Endodermal cell (in vitro differentiated cells): ENCODE measurements at regions not wholly inside any gene's neighbourhood (a gene's known extent, or its start where the extent isn't known, plus 50 kb on each side); places are given as distances from the start of the nearest gene placed in this dataset.

Experiments
- DNase-seq: peaks from one replicate; pipeline ENCODE4 v3.0.0-alpha.2; 2017
- H3K27ac ChIP-seq: 2 replicates; pipeline ENCODE4 v1.5.1; 2013; ENCODE audit warnings: mild to moderate bottlenecking, low read depth, low read length, moderate library complexity
- H3K27me3 ChIP-seq: 2 replicates; pipeline ENCODE4 v1.6.1; 2013; ENCODE audit warnings: mild to moderate bottlenecking, low read length, moderate library complexity; ENCODE audit not compliant: insufficient read depth, control insufficient read depth, poor library complexity, severe bottlenecking
- H3K36me3 ChIP-seq: 2 replicates; pipeline ENCODE4 v1.7.0; 2013; ENCODE audit warnings: mild to moderate bottlenecking, low read length, moderate library complexity; ENCODE audit not compliant: control insufficient read depth, insufficient read depth
- H3K4me1 ChIP-seq: one replicate; pipeline ENCODE4 v1.7.0; 2013; ENCODE audit warnings: low read length; ENCODE audit not compliant: control insufficient read depth, insufficient read depth
- H3K4me3 ChIP-seq: 2 replicates; pipeline ENCODE4 v1.5.1; 2013; ENCODE audit warnings: mild to moderate bottlenecking, low read length, moderate library complexity
- H3K9ac ChIP-seq: 2 replicates; pipeline ENCODE4 v1.6.1; 2013; ENCODE audit warnings: mild to moderate bottlenecking, low read length, moderate library complexity; ENCODE audit not compliant: poor library complexity, severe bottlenecking; ENCODE audit errors: extremely low read depth
- H3K9me3 ChIP-seq: 2 replicates; pipeline ENCODE4 v1.6.1; 2013; ENCODE audit warnings: mild to moderate bottlenecking, low read length, moderate library complexity; ENCODE audit not compliant: control insufficient read depth
- H3K27ac Mint-ChIP-seq: 2 replicates; pipeline ENCODE4 v1.8.0; 2020; ENCODE audit warnings: mixed read lengths
- H3K27me3 Mint-ChIP-seq: 2 replicates; pipeline ENCODE4 v1.8.0; 2021; ENCODE audit warnings: mild to moderate bottlenecking, mixed read lengths; ENCODE audit not compliant: insufficient read depth
- H3K36me3 Mint-ChIP-seq: 2 replicates; pipeline ENCODE4 v1.8.0; 2020; ENCODE audit warnings: low read depth, mixed read lengths
- H3K4me1 Mint-ChIP-seq: 2 replicates; pipeline ENCODE4 v1.8.0; 2020; ENCODE audit warnings: mixed read lengths
- H3K4me3 Mint-ChIP-seq: 2 replicates; pipeline ENCODE4 v1.8.0; 2020; ENCODE audit warnings: mild to moderate bottlenecking, moderate library complexity, mixed read lengths
- H3K9me3 Mint-ChIP-seq: 2 replicates; pipeline ENCODE4 v1.8.0; 2020; ENCODE audit warnings: mild to moderate bottlenecking, mixed read lengths
- whole genome bisulfite sequencing, 2 experiments: methylation state at CpG; one replicate each; pipeline versions ENCODE4 v1.1.5 to v1.1.7; 2013; ENCODE audit warnings: missing lambda C conversion rate in 2 of 2, mixed read lengths in 1 of 2; ENCODE audit not compliant: insufficient coverage in 1 of 2, insufficient read length in 1 of 2; 5-methylcytosine and 5-hydroxymethylcytosine counted together
- TF ChIP-seq, protein P1 (sequence below): fragments of 200-600 bp; sonication (generic); conservative IDR thresholded peaks from 2 replicates; pipeline ENCODE4 v1.5.0; 2021; ENCODE audit warnings: antibody characterized with exemption, mild to moderate bottlenecking

DNA sequence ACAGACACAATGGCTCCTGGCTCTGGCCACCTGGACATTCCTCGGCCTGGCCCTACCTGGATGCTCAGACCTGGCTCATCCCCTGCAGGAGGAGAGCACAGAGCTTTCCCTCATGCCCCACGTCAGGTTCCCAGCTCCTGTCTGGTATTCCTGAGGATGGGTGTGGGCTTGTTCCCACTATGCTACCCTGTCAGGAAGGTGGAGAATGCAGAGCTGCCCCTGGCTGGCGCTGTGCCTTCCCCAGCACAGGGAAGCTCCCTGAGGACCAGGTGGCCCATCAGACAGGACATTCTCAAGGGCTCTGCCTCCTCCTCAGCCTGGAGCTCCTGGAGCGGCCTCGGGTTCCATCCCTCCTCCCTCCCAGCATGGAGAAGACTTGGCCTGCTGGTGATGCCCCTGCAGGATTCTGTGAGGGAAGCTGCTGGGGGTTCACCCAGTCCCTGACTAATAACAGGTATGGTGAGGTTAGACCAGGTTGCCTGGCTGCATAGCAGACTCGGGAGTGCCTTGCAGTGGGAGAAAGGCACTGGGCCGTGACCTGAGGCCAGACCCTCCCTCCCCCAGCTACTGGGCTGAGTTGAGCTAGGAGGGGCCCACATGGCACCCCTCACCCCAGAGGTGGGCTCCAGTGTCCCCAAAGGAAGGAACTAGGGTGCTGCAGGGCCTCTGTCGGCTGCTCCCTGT, 156.0 kb upstream of the MLN start:
- 95 to 100% methylated on average over 3 to 8 of the region's 8 CpGs for WGBS, 2 experiments
- Mint-ChIP-seq H3K27ac (no peak overlapping the region), H3K27me3 (peaks cover 10% of the 10 kb centered on the region), H3K36me3 (no peaks in the 10 kb centered on the region), H3K4me1 (peaks cover 10% of the 10 kb centered on the region), H3K9me3 (no peaks in the 10 kb centered on the region), H3K4me3 (no peak overlapping the region)
- TF ChIP-seq, protein P1, sequence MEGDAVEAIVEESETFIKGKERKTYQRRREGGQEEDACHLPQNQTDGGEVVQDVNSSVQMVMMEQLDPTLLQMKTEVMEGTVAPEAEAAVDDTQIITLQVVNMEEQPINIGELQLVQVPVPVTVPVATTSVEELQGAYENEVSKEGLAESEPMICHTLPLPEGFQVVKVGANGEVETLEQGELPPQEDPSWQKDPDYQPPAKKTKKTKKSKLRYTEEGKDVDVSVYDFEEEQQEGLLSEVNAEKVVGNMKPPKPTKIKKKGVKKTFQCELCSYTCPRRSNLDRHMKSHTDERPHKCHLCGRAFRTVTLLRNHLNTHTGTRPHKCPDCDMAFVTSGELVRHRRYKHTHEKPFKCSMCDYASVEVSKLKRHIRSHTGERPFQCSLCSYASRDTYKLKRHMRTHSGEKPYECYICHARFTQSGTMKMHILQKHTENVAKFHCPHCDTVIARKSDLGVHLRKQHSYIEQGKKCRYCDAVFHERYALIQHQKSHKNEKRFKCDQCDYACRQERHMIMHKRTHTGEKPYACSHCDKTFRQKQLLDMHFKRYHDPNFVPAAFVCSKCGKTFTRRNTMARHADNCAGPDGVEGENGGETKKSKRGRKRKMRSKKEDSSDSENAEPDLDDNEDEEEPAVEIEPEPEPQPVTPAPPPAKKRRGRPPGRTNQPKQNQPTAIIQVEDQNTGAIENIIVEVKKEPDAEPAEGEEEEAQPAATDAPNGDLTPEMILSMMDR, result no peak
- no peak overlapping the region for H3K27ac ChIP-seq
- H3K27me3 ChIP-seq, result no peaks in the 10 kb centered on the region
- H3K36me3 ChIP-seq, result no peaks in the 10 kb centered on the region
- no peak overlapping the region for H3K9ac ChIP-seq
- H3K4me3 ChIP-seq, result no peak overlapping the region
- DNase-seq, result no peak
- H3K4me1 ChIP-seq, result peaks cover 4% of the 10 kb centered on the region
- no peaks in the 10 kb centered on the region for H3K9me3 ChIP-seq

- peaks cover 10% of the 10 kb centered on the region for H3K27me3 Mint-ChIP-seq
- Histone ChIP-seq H3K36me3 (no peaks in the 10 kb centered on the region), H3K4me1 (peaks cover 4% of the 10 kb centered on the region), H3K9me3 (no peaks in the 10 kb centered on the region), H3K9ac (no peak overlapping the region), H3K27me3 (no peaks in the 10 kb centered on the region), H3K27ac (no peak overlapping the region), H3K4me3 (no peak overlapping the region)
- DNase-seq, result no peak
- no peaks in the 10 kb centered on the region for H3K36me3 Mint-ChIP-seq
- peaks cover 10% of the 10 kb centered on the region for H3K4me1 Mint-ChIP-seq
- no peak overlapping the region for H3K27ac Mint-ChIP-seq
- TF ChIP-seq, protein P1, result no peak
- WGBS, 2 experiments, result 39 to 100% methylated on average over 1 to 2 of the region's 2 CpGs
- H3K9me3 Mint-ChIP-seq, result no peaks in the 10 kb centered on the region
- H3K4me3 Mint-ChIP-seq, result no peak overlapping the region
Measured at GRCh38 chr6:33959329-33959651, 155.5 kb upstream of the MLN start.

DNA sequence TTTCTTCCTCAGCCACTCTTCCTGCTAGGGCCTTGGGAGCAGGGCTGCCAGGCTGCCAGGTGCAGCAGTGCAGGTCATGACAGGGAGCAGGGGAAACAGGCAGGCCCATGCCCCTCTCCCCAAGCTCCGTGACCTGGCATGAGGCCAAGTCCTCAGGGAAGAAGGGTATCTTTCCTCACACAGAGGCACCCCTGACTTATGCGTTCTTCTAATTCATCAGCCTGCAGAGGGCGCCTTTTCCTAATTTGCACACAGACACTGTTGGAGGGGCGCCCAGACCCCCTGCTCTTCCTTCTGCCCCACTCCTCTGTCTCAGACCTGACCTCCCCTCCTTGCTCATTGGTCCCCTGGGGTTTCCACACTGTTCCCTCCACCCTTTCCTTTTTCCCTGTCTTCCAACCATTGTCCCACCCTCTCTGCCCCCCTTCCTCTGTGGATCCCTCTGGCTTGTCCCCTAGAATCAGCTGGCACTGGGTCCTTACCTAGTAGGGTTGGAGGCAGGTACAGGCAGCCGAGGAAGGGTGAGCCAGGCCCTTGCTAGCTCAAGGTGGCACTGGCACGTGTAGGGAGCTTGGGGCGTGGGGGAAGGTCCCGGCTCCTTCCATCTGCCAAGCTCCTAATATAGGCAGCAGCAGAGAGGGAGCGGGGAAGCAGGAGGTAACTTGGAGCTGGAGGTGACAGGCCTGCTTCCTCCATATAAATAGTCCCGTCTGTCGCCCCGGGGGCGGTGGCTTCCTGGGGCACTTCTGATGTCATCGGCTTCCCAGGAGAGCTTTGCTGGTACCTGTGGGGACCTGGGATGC, 154.9 kb upstream of the MLN start:
- no peaks in the 10 kb centered on the region for H3K36me3 ChIP-seq
- no peak overlapping the region for H3K9ac ChIP-seq
- H3K9me3 ChIP-seq, result no peaks in the 10 kb centered on the region
- DNase-seq, result peak; percentile 86
- H3K27me3 Mint-ChIP-seq, result peaks cover 7% of the 10 kb centered on the region
- peaks cover 10% of the 10 kb centered on the region for H3K4me1 Mint-ChIP-seq
- H3K4me3 ChIP-seq, result no peak overlapping the region
- 74 to 77% methylated on average over 11 to 14 of the region's 14 CpGs for WGBS, 2 experiments
- H3K4me1 ChIP-seq, result peaks cover 4% of the 10 kb centered on the region
- no peak overlapping the region for H3K27ac ChIP-seq
- H3K27me3 ChIP-seq, result no peaks in the 10 kb centered on the region
- no peak overlapping the region for H3K4me3 Mint-ChIP-seq
- TF ChIP-seq, protein P1, result peak; percentile 78
- H3K36me3 Mint-ChIP-seq, result no peaks in the 10 kb centered on the region
- H3K9me3 Mint-ChIP-seq, result no peaks in the 10 kb centered on the region
- H3K27ac Mint-ChIP-seq, result no peak overlapping the region
